Calu3 (cell line): ENCODE measurements at regions not wholly inside any gene's neighbourhood (a gene's known extent, or its start where the extent isn't known, plus 50 kb on each side); places are given as distances from the start of the nearest gene placed in this dataset.

Experiments used
- BruUV-seq: library from RNA; stranded (reverse); fragments of 400-500 nt; replicated peaks from 2 replicates; lab custom pipeline; 2021; lab: Mats Ljungman, UMichigan
- CTCF ChIA-PET: fragments of 300-600 bp; sonication (Branson Sonifier 250); formaldehyde crosslinking; loops from one replicate; lab custom pipeline; 2022; ENCODE audit warnings: antibody characterized with exemption; lab: Charles Lee
- DNase-seq: peaks from one replicate; pipeline ENCODE4 v3.0.0; 2022
- H3K27ac Mint-ChIP-seq: one replicate; pipeline ENCODE4 v1.8.0; 2022; ENCODE audit warnings: mixed read lengths; ENCODE audit not compliant: unreplicated experiment
- H3K27me3 Mint-ChIP-seq: one replicate; pipeline ENCODE4 v1.8.0; 2022; ENCODE audit warnings: mixed read lengths; ENCODE audit not compliant: unreplicated experiment
- H3K36me3 Mint-ChIP-seq: one replicate; pipeline ENCODE4 v1.8.0; 2022; ENCODE audit warnings: mild to moderate bottlenecking, moderate library complexity, mixed read lengths; ENCODE audit not compliant: insufficient read depth, unreplicated experiment
- H3K4me1 Mint-ChIP-seq: one replicate; pipeline ENCODE4 v1.8.0; 2022; ENCODE audit warnings: mild to moderate bottlenecking, low read depth, mixed read lengths; ENCODE audit not compliant: unreplicated experiment
- H3K4me3 Mint-ChIP-seq: one replicate; pipeline ENCODE4 v1.8.0; 2022; ENCODE audit warnings: mild to moderate bottlenecking, low read depth, moderate library complexity, mixed read lengths; ENCODE audit not compliant: unreplicated experiment
- H3K9me3 Mint-ChIP-seq: one replicate; pipeline ENCODE4 v1.8.0; 2022; ENCODE audit warnings: low read depth, mixed read lengths; ENCODE audit not compliant: unreplicated experiment
- intact Hi-C: fragments of 100-400 bp; cut with micrococcal nuclease; formaldehyde crosslinking; loops from one replicate; pipeline ENCODE4 v1.10.0; 2022; ENCODE audit not compliant: unreplicated experiment
- TF ChIP-seq, protein P1 (sequence below): fragments of 200-600 bp; IDR thresholded peaks from one replicate; pipeline ENCODE4 v1.8.0; 2022; ENCODE audit warnings: antibody characterized with exemption; ENCODE audit not compliant: unreplicated experiment

DNA sequence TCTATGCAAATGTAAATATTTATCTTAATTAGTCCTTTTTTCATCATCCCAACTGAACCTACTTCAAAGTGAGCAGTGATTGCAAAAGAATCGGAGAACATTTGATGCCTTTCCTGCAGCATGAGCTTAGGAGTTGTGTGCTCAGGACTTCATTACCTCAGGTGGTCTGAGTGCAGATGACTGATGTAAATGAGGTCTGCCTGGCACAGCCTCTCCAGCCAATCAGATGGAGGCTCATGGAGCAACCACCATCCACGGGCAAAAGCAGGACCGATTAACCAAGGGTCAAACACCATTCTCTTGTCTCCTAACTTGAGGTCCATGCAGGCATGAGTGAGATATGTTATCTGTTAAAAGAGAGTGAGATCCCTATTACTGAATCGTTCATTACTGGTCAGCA, 165.7 kb upstream of the CARMIL1 start:
- intact Hi-C loops, result no loop called here
- DNase-seq, result no peak
- TF ChIP-seq, protein P1, sequence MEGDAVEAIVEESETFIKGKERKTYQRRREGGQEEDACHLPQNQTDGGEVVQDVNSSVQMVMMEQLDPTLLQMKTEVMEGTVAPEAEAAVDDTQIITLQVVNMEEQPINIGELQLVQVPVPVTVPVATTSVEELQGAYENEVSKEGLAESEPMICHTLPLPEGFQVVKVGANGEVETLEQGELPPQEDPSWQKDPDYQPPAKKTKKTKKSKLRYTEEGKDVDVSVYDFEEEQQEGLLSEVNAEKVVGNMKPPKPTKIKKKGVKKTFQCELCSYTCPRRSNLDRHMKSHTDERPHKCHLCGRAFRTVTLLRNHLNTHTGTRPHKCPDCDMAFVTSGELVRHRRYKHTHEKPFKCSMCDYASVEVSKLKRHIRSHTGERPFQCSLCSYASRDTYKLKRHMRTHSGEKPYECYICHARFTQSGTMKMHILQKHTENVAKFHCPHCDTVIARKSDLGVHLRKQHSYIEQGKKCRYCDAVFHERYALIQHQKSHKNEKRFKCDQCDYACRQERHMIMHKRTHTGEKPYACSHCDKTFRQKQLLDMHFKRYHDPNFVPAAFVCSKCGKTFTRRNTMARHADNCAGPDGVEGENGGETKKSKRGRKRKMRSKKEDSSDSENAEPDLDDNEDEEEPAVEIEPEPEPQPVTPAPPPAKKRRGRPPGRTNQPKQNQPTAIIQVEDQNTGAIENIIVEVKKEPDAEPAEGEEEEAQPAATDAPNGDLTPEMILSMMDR, result no peak
- no peak overlapping the region for H3K27ac Mint-ChIP-seq
- H3K9me3 Mint-ChIP-seq, result no peaks in the 10 kb centered on the region
- CTCF ChIA-PET, result no interaction called here
- H3K4me1 Mint-ChIP-seq, result no peaks in the 10 kb centered on the region
- no peak overlapping the region for H3K4me3 Mint-ChIP-seq
- no TSS peak for BruUV-seq
- H3K27me3 Mint-ChIP-seq, result peaks cover 64% of the 10 kb centered on the region
- no peaks in the 10 kb centered on the region for H3K36me3 Mint-ChIP-seq

DNA sequence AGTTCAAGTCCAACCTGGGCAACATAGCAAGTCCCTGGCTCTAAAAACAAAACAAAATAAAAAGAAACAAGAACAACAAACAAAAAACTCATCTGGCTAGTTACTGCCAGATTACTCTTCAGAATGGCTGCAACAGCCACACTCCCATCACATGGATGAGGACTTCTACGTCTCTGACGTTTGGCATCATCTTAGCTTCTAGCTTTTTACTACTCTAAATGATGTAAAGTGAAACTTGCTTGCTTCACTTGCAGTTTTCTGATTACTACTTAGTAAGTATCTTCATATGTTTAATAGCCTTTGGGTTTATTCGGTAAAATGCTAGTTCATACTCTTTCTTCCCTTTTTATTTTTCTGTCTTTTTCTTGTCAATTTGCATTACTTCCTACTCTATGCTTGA, 161.1 kb upstream of the CARMIL1 start:
- Mint-ChIP-seq H3K36me3 (no peaks in the 10 kb centered on the region), H3K9me3 (peaks cover 2% of the 10 kb centered on the region), H3K4me1 (no peaks in the 10 kb centered on the region), H3K27ac (no peak overlapping the region), H3K4me3 (no peak overlapping the region), H3K27me3 (peaks cover 44% of the 10 kb centered on the region)
- BruUV-seq, result no TSS peak
- DNase-seq, result no peak
- intact Hi-C loops, result no loop called here
- CTCF ChIA-PET, result no interaction called here
- TF ChIP-seq, protein P1, result no peak

DNA sequence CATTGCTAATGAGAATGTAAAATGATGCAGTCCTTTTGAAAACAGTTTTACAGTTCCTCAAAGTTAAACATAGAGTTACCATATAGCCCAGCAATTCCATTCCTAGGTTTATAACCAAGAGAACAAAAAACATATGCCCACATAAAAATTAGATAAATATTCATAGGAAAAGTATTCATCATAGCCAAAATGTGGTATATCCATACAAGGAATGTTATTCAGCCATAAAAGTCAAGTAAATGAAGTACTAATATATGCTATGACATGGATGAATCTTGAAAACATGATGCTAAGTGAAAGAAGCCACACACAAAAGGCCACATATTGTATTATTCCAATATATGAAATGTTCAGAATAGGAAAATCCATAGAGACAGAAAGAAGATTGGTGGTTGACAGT, 158.0 kb upstream of the CARMIL1 start:
- no peak overlapping the region for H3K27ac Mint-ChIP-seq
- no peak for DNase-seq
- no peaks in the 10 kb centered on the region for H3K4me1 Mint-ChIP-seq
- H3K9me3 Mint-ChIP-seq, result peaks cover 2% of the 10 kb centered on the region
- BruUV-seq, result no TSS peak
- no peak overlapping the region for H3K4me3 Mint-ChIP-seq
- CTCF ChIA-PET, result no interaction called here
- no peaks in the 10 kb centered on the region for H3K36me3 Mint-ChIP-seq
- TF ChIP-seq, protein P1, result no peak
- peaks cover 16% of the 10 kb centered on the region for H3K27me3 Mint-ChIP-seq
- intact Hi-C loops, result loop anchor here (2.0 kb wide), 1 partner anchor 68 kb away; no protein-coding TSS in a partner anchor

DNA sequence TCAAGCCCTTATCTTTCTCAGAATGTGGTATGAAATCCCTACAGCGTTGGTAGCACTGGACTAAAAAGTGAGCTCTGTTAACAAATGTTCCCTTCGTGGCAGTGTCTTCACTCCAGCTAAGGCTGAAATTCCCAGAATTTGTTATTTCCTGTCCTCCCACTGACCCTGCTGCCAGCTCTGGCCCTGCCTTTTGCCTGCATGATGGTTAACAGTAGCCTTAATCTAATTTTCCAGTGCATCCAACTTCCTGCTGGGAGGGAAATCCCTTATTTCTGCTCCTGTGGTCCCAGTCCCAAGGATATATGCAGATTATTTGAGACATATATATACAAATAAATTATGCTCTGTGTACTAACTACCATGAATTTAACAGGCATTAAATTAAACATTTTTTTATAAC, 157.2 kb upstream of the CARMIL1 start:
- intact Hi-C loops, result no loop called here
- Mint-ChIP-seq H3K9me3 (peaks cover 2% of the 10 kb centered on the region), H3K27me3 (peaks cover 16% of the 10 kb centered on the region), H3K4me3 (no peak overlapping the region), H3K36me3 (no peaks in the 10 kb centered on the region), H3K4me1 (no peaks in the 10 kb centered on the region), H3K27ac (no peak overlapping the region)
- no TSS peak for BruUV-seq
- TF ChIP-seq, protein P1, result no peak
- CTCF ChIA-PET, result interaction anchor here (0.7 kb wide), 1 partner anchor 8 kb away, joined by 4 read pairs; no protein-coding TSS in a partner anchor
- DNase-seq, result no peak
